ENCODE measurements at regions not wholly inside any gene's neighbourhood (a gene's known extent, or its start where the extent isn't known, plus 50 kb on each side); places are given as distances from the start of the nearest gene placed in this dataset.

DNA sequence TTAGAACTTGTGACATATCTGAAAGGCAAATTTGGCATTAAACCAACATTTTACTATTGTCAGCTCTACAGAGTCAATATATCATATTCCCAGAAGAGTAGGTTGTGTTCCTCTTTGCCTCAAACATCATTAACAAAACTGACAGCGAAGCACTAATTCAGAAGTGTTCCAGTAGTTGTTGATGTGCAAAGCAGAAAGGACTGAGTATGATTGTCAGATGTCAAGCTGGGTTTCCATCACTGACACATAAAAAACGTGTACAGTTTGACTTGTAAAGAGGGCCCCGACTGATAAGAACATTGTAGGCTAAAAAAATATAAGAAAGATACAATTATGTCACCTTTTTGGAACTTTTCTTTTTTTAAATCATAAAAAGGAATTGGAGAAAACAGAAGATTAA is 101.5 kb upstream of the ZNF608 start:
- DNase-seq (ENCODE audit: low spot score): no peak
- Mint-ChIP-seq H3K36me3 (peaks cover 4% of the 10 kb centered on the region), H3K4me1 (peaks cover 4% of the 10 kb centered on the region), H3K27ac (no peak overlapping the region), H3K4me3 (no peak overlapping the region), H3K9me3 (peaks cover 16% of the 10 kb centered on the region), H3K27me3 (ENCODE audit: insufficient read depth, low read depth) (peaks cover 9% of the 10 kb centered on the region)
- Histone ChIP-seq H3K4me2 (no peak overlapping the region), H3K9ac (no peak overlapping the region), H3K27me3 (no peaks in the 10 kb centered on the region), H3K4me1 (peaks cover 3% of the 10 kb centered on the region), H3K79me2 (ENCODE audit: low read depth) (no peaks in the 10 kb centered on the region), H3F3A (ENCODE audit: low read depth) (no peaks in the 10 kb centered on the region), H2AFZ (replicated peaks) (no peak overlapping the region), H3K4me3 (no peak overlapping the region), H4K20me1 (ENCODE audit: low read depth) (no peaks in the 10 kb centered on the region), H3K27ac (no peak overlapping the region), H3K9me3 (ENCODE audit: low read depth) (no peaks in the 10 kb centered on the region), H3K36me3 (no peaks in the 10 kb centered on the region)
- no peak for TF ChIP-seq EZH2 (IDR thresholded peaks at IDR 0.05)
- no peak for TF ChIP-seq CTCF (IDR thresholded peaks at IDR 0.05)
- TF ChIP-seq EZH2phosphoT487 (IDR thresholded peaks at IDR 0.05): no peak

GRCh38 chr5:124849774-124850173 is 103.3 kb upstream of the ZNF608 start:
- H3K27me3 Mint-ChIP-seq (ENCODE audit: insufficient read depth, low read depth): peaks cover 9% of the 10 kb centered on the region
- peaks cover 4% of the 10 kb centered on the region for H3K4me1 Mint-ChIP-seq
- H3K36me3 Mint-ChIP-seq: peaks cover 5% of the 10 kb centered on the region

GRCh38 chr5:124856726-124857125 is 110.3 kb upstream of the ZNF608 start:
- Histone ChIP-seq H3K4me1 (no peaks in the 10 kb centered on the region), H3K9me3 (ENCODE audit: low read depth) (no peaks in the 10 kb centered on the region), H3K27ac (no peak overlapping the region), H3K27me3 (no peaks in the 10 kb centered on the region), H3F3A (ENCODE audit: low read depth) (no peaks in the 10 kb centered on the region), H3K4me3 (no peak overlapping the region), H4K20me1 (ENCODE audit: low read depth) (no peaks in the 10 kb centered on the region), H3K36me3 (no peaks in the 10 kb centered on the region), H2AFZ (replicated peaks) (peak overlapping the region; percentile 31), H3K9ac (no peak overlapping the region), H3K79me2 (ENCODE audit: low read depth) (no peaks in the 10 kb centered on the region), H3K4me2 (no peak overlapping the region)
- peaks cover 2% of the 10 kb centered on the region for H3K36me3 Mint-ChIP-seq
- no peak overlapping the region for H3K27ac Mint-ChIP-seq
- no peak for TF ChIP-seq CTCF (IDR thresholded peaks at IDR 0.05)
- no peak for TF ChIP-seq EZH2phosphoT487 (IDR thresholded peaks at IDR 0.05)
- TF ChIP-seq EZH2 (IDR thresholded peaks at IDR 0.05): no peak
- no peak overlapping the region for H3K4me3 Mint-ChIP-seq
- peaks cover 8% of the 10 kb centered on the region for H3K4me1 Mint-ChIP-seq
- no peak for DNase-seq (ENCODE audit: low spot score)
- peaks cover 8% of the 10 kb centered on the region for H3K9me3 Mint-ChIP-seq
- peaks cover 2% of the 10 kb centered on the region for H3K27me3 Mint-ChIP-seq (ENCODE audit: insufficient read depth, low read depth)

More at GRCh38 chr5:124849774-124850173, 103.3 kb upstream of the ZNF608 start:
- Mint-ChIP-seq H3K27ac (no peak overlapping the region), H3K9me3 (peaks cover 18% of the 10 kb centered on the region), H3K4me3 (no peak overlapping the region)
- DNase-seq (ENCODE audit: low spot score): no peak
- Histone ChIP-seq H4K20me1 (ENCODE audit: low read depth) (no peaks in the 10 kb centered on the region), H3K4me2 (no peak overlapping the region), H3K27ac (no peak overlapping the region), H3K9ac (no peak overlapping the region), H3K9me3 (ENCODE audit: low read depth) (no peaks in the 10 kb centered on the region), H3K4me3 (no peak overlapping the region), H3F3A (ENCODE audit: low read depth) (no peaks in the 10 kb centered on the region), H3K79me2 (ENCODE audit: low read depth) (no peaks in the 10 kb centered on the region), H3K4me1 (peaks cover 3% of the 10 kb centered on the region), H2AFZ (replicated peaks) (no peak overlapping the region), H3K27me3 (no peaks in the 10 kb centered on the region), H3K36me3 (no peaks in the 10 kb centered on the region)
- no peak for TF ChIP-seq EZH2 (IDR thresholded peaks at IDR 0.05)
- no peak for TF ChIP-seq EZH2phosphoT487 (IDR thresholded peaks at IDR 0.05)
- no peak for TF ChIP-seq CTCF (IDR thresholded peaks at IDR 0.05)
